WTC11 (cell line): ENCODE measurements at regions not wholly inside any gene's neighbourhood (a gene's known extent, or its start where the extent isn't known, plus 50 kb on each side); places are given as distances from the start of the nearest gene placed in this dataset.

Source experiments
- ATAC-seq: fragments of 200-7000 bp; cut with Tn5 transposase; 2 replicates; pipeline ENCODE4 v1.10.0; 2021; ENCODE audit warnings: mild to moderate bottlenecking, moderate library complexity
- CTCF ChIA-PET: fragments of 300-600 bp; sonication (Branson Sonifier 250); formaldehyde crosslinking; loops from one replicate; lab custom pipeline; 2021; ENCODE audit warnings: antibody characterized with exemption; lab: Charles Lee
- POLR2A ChIA-PET: fragments of 350-600 bp; sonication (Branson Sonifier 250); formaldehyde crosslinking; loops from one replicate; lab custom pipeline; 2021; ENCODE audit warnings: antibody characterized with exemption; lab: Charles Lee
- DNase-seq: peaks from one replicate; pipeline ENCODE4 v3.0.0; 2021; ENCODE audit warnings: low spot score
- H3K27ac Mint-ChIP-seq: 2 replicates; pipeline ENCODE4 v1.8.0; 2021; ENCODE audit warnings: mixed read lengths
- H3K27me3 Mint-ChIP-seq: 2 replicates; pipeline ENCODE4 v1.8.0; 2021; ENCODE audit warnings: low read depth, mild to moderate bottlenecking, moderate library complexity, mixed read lengths
- H3K36me3 Mint-ChIP-seq: 2 replicates; pipeline ENCODE4 v1.8.0; 2021; ENCODE audit warnings: mixed read lengths
- H3K4me1 Mint-ChIP-seq: 2 replicates; pipeline ENCODE4 v1.8.0; 2022; ENCODE audit warnings: mixed read lengths
- H3K4me3 Mint-ChIP-seq: 2 replicates; pipeline ENCODE4 v1.8.0; 2021; ENCODE audit warnings: mild to moderate bottlenecking, moderate library complexity, mixed read lengths
- H3K9me3 Mint-ChIP-seq: 2 replicates; pipeline ENCODE4 v1.8.0; 2021; ENCODE audit warnings: mixed read lengths
- AFF4 ChIP-seq: sonication (generic); formaldehyde crosslinking; IDR thresholded peaks from 2 replicates; pipeline ENCODE4 v1.8.1; 2023; ENCODE audit warnings: mild to moderate bottlenecking, missing genetic modification reagents, borderline replicate concordance
- GTF2I ChIP-seq: fragments of 250-450 bp; sonication (Bioruptor Pico); conservative IDR thresholded peaks from 2 replicates; pipeline ENCODE4 v1.4.0; 2021; ENCODE audit warnings: mild to moderate bottlenecking
- HMGXB4 ChIP-seq: sonication (generic); formaldehyde crosslinking; IDR thresholded peaks from 2 replicates; pipeline ENCODE4 v1.8.1; 2023; ENCODE audit warnings: mild to moderate bottlenecking, moderate library complexity, missing genetic modification reagents
- IRF1 ChIP-seq: sonication (generic); formaldehyde crosslinking; IDR thresholded peaks from 2 replicates; pipeline ENCODE4 v1.8.0; 2023; ENCODE audit warnings: missing genetic modification reagents
- JAZF1 ChIP-seq: fragments of 250-450 bp; sonication (Bioruptor Pico); IDR thresholded peaks from 2 replicates; pipeline ENCODE4 v1.9.0; 2021; ENCODE audit warnings: moderate library complexity, mild to moderate bottlenecking, inconsistent platforms
- MXD4 ChIP-seq: fragments of 250-450 bp; sonication (Bioruptor Pico); IDR thresholded peaks from 2 replicates; pipeline ENCODE4 v1.8.0; 2021; ENCODE audit warnings: mild to moderate bottlenecking, moderate library complexity, borderline replicate concordance
- RORB ChIP-seq: fragments of 250-450 bp; sonication (Bioruptor Pico); IDR thresholded peaks from 2 replicates; pipeline ENCODE4 v1.9.0; 2021; ENCODE audit warnings: mild to moderate bottlenecking
- TCF7 ChIP-seq: sonication (generic); formaldehyde crosslinking; IDR thresholded peaks from 2 replicates; pipeline ENCODE4 v1.8.0; 2022; ENCODE audit warnings: mild to moderate bottlenecking, low read depth, missing genetic modification reagents, moderate library complexity
- ZNF317 ChIP-seq: sonication (generic); formaldehyde crosslinking; IDR thresholded peaks from 2 replicates; pipeline ENCODE4 v1.8.1; 2023; ENCODE audit warnings: low read depth, mild to moderate bottlenecking, moderate library complexity, missing genetic modification reagents, borderline replicate concordance
- ZNF423 ChIP-seq: fragments of 250-450 bp; sonication (Bioruptor Pico); IDR thresholded peaks from 2 replicates; pipeline ENCODE4 v2.1.2; 2022; ENCODE audit warnings: mild to moderate bottlenecking, moderate library complexity
- TF ChIP-seq, protein P1 (sequence below): fragments of 250-450 bp; sonication (Bioruptor Pico); IDR thresholded peaks from 2 replicates; pipeline ENCODE4 v1.8.0; 2021; ENCODE audit warnings: mild to moderate bottlenecking
- TF ChIP-seq, protein P2 (sequence below): fragments of 200-600 bp; IDR thresholded peaks from 2 replicates; pipeline ENCODE4 v1.8.0; 2022; ENCODE audit warnings: antibody characterized with exemption
- TF ChIP-seq, protein P3 (sequence below): fragments of 250-450 bp; sonication (Bioruptor Pico); IDR thresholded peaks from 2 replicates; pipeline ENCODE4 v1.9.0; 2021; ENCODE audit warnings: mild to moderate bottlenecking
- TF ChIP-seq, protein P4 (sequence below): fragments of 250-450 bp; sonication (Bioruptor Pico); IDR thresholded peaks from 2 replicates; pipeline ENCODE4 v1.9.0; 2021; ENCODE audit warnings: mild to moderate bottlenecking, borderline replicate concordance

DNA sequence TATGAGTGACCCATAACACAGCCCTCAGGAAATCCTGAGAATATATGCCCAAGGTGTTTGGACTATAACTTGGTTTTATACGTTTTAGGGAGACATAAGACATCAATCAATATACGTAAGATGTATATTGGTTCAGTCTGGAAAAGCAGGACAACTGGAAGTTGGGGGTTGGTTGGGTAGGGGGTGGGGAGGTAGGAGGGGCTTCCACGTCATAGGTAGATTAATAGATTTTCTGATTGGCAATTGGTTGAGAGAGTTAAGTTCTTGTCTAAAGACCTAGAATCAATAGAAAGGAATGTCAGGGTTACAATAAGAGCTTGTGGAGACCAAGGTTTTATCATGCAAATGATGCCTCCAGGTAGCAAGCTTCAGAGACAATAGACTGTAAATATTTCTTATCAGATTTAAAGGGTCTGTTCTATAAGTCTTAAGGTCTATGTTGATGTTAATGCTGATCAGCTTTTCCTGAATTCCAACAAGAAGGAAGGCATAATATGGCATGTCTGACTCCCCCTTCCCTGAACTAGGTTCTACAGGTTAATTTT lies 2267.7 kb upstream of the ACO1 start:
- Mint-ChIP-seq H3K36me3 (no peaks in the 10 kb centered on the region), H3K4me3 (no peak overlapping the region)
- peak; percentile 12 for DNase-seq
- TF ChIP-seq JAZF1 = no peak
- TF ChIP-seq RORB (CRISPR knock-in tag) = no peak
- TF ChIP-seq TCF7 (CRISPR knock-in tag) = no peak
- TF ChIP-seq, protein P1, sequence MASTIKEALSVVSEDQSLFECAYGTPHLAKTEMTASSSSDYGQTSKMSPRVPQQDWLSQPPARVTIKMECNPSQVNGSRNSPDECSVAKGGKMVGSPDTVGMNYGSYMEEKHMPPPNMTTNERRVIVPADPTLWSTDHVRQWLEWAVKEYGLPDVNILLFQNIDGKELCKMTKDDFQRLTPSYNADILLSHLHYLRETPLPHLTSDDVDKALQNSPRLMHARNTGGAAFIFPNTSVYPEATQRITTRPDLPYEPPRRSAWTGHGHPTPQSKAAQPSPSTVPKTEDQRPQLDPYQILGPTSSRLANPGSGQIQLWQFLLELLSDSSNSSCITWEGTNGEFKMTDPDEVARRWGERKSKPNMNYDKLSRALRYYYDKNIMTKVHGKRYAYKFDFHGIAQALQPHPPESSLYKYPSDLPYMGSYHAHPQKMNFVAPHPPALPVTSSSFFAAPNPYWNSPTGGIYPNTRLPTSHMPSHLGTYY (CRISPR knock-in tag) = no peak
- TF ChIP-seq ZNF423 (CRISPR knock-in tag) = no peak
- TF ChIP-seq, protein P2, sequence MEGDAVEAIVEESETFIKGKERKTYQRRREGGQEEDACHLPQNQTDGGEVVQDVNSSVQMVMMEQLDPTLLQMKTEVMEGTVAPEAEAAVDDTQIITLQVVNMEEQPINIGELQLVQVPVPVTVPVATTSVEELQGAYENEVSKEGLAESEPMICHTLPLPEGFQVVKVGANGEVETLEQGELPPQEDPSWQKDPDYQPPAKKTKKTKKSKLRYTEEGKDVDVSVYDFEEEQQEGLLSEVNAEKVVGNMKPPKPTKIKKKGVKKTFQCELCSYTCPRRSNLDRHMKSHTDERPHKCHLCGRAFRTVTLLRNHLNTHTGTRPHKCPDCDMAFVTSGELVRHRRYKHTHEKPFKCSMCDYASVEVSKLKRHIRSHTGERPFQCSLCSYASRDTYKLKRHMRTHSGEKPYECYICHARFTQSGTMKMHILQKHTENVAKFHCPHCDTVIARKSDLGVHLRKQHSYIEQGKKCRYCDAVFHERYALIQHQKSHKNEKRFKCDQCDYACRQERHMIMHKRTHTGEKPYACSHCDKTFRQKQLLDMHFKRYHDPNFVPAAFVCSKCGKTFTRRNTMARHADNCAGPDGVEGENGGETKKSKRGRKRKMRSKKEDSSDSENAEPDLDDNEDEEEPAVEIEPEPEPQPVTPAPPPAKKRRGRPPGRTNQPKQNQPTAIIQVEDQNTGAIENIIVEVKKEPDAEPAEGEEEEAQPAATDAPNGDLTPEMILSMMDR = no peak
- no peak for TF ChIP-seq GTF2I (CRISPR knock-in tag)
- no peak for TF ChIP-seq ZNF317 (CRISPR knock-in tag)
- TF ChIP-seq, protein P3, sequence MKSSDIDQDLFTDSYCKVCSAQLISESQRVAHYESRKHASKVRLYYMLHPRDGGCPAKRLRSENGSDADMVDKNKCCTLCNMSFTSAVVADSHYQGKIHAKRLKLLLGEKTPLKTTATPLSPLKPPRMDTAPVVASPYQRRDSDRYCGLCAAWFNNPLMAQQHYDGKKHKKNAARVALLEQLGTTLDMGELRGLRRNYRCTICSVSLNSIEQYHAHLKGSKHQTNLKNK (CRISPR knock-in tag) = no peak
- TF ChIP-seq, protein P4, sequence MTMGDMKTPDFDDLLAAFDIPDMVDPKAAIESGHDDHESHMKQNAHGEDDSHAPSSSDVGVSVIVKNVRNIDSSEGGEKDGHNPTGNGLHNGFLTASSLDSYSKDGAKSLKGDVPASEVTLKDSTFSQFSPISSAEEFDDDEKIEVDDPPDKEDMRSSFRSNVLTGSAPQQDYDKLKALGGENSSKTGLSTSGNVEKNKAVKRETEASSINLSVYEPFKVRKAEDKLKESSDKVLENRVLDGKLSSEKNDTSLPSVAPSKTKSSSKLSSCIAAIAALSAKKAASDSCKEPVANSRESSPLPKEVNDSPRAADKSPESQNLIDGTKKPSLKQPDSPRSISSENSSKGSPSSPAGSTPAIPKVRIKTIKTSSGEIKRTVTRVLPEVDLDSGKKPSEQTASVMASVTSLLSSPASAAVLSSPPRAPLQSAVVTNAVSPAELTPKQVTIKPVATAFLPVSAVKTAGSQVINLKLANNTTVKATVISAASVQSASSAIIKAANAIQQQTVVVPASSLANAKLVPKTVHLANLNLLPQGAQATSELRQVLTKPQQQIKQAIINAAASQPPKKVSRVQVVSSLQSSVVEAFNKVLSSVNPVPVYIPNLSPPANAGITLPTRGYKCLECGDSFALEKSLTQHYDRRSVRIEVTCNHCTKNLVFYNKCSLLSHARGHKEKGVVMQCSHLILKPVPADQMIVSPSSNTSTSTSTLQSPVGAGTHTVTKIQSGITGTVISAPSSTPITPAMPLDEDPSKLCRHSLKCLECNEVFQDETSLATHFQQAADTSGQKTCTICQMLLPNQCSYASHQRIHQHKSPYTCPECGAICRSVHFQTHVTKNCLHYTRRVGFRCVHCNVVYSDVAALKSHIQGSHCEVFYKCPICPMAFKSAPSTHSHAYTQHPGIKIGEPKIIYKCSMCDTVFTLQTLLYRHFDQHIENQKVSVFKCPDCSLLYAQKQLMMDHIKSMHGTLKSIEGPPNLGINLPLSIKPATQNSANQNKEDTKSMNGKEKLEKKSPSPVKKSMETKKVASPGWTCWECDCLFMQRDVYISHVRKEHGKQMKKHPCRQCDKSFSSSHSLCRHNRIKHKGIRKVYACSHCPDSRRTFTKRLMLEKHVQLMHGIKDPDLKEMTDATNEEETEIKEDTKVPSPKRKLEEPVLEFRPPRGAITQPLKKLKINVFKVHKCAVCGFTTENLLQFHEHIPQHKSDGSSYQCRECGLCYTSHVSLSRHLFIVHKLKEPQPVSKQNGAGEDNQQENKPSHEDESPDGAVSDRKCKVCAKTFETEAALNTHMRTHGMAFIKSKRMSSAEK = no peak
- TF ChIP-seq HMGXB4 (CRISPR knock-in tag) = no peak
- TF ChIP-seq MXD4 (CRISPR knock-in tag) = no peak
- no peak for TF ChIP-seq IRF1 (CRISPR knock-in tag)
- no peak for TF ChIP-seq AFF4
- TF ChIP-seq, all 79 proteins: peak for 0
- peak; percentile 91 for ATAC-seq
- Mint-ChIP-seq H3K4me1 (peaks cover 39% of the 10 kb centered on the region), H3K9me3 (peaks cover 16% of the 10 kb centered on the region), H3K27me3 (no peaks in the 10 kb centered on the region), H3K27ac (peak overlapping the region; percentile 90)
- POLR2A ChIA-PET = no interaction called here
- CTCF ChIA-PET = no interaction called here
